A673 (cell line): ENCODE measurements at regions not wholly inside any gene's neighbourhood (a gene's known extent, or its start where the extent isn't known, plus 50 kb on each side); places are given as distances from the start of the nearest gene placed in this dataset.

Source experiments
- CTCF ChIP-seq: fragments of 300-800, 200-600 bp; sonication (generic); conservative IDR thresholded peaks from 2 replicates; pipeline ENCODE4 v1.5.1; 2017; ENCODE audit warnings: low read depth, mild to moderate bottlenecking, antibody characterized with exemption, low read length, moderate library complexity, mixed read lengths
- EZH2 ChIP-seq: fragments of 200-600 bp; sonication (generic); IDR thresholded peaks from 2 replicates; pipeline ENCODE4 v1.6.1; 2017; ENCODE audit warnings: borderline replicate concordance, low read depth, mild to moderate bottlenecking, mixed read lengths, antibody characterized with exemption, low read length; ENCODE audit not compliant: poor library complexity, severe bottlenecking

DNA sequence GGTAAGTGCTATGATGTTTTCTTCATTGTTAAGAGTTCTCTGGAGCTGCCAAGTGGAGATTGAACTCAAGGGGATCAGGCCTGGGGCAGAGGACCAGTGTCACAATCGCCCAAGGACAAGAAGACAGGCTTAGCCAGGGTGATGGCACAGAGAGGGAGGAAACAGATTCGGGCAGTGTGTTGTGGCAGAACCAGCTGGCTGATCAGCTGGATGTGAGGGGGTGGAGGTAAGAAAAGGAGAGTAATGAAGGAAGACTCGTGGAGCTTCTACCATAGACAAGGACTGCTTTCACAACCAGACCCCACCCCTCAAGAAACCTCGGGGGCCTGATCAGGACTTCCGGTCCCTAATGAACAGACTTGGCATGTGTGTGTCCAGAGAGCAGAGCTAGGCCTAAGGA lies 60.9 kb upstream of the LINGO1 start:
- TF ChIP-seq CTCF: no peak
- TF ChIP-seq EZH2: no peak
